ENCODE measurements at regions not wholly inside any gene's neighbourhood (a gene's known extent, or its start where the extent isn't known, plus 50 kb on each side); places are given as distances from the start of the nearest gene placed in this dataset.
"Not testable (repeated sequence)": the region's sequence is repeated elsewhere in the genome, so short reads cannot be mapped to it uniquely, and the experiment has no call there.

DNA sequence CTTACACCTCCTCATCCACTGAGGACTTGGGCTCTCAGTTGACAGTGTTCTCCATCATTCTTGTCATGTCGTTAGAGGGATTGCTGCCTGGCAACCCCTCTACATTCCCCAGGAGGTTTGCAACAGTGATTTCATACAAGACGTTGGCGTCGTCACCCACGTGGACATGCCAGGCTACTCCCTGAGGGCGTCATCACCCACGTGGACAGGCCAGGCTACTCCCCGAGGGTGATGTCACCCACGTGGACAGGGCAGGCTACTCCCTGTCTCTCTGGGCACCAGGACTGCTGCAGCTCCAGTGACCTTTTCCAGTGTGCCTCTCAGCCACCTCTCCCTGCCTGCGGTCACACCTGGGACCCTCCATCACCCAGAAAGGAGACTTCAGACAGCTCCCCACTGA lies 117.4 kb downstream of the SEPTIN7 start:
- TF ChIP-seq, protein P1, sequence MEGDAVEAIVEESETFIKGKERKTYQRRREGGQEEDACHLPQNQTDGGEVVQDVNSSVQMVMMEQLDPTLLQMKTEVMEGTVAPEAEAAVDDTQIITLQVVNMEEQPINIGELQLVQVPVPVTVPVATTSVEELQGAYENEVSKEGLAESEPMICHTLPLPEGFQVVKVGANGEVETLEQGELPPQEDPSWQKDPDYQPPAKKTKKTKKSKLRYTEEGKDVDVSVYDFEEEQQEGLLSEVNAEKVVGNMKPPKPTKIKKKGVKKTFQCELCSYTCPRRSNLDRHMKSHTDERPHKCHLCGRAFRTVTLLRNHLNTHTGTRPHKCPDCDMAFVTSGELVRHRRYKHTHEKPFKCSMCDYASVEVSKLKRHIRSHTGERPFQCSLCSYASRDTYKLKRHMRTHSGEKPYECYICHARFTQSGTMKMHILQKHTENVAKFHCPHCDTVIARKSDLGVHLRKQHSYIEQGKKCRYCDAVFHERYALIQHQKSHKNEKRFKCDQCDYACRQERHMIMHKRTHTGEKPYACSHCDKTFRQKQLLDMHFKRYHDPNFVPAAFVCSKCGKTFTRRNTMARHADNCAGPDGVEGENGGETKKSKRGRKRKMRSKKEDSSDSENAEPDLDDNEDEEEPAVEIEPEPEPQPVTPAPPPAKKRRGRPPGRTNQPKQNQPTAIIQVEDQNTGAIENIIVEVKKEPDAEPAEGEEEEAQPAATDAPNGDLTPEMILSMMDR (IDR thresholded peaks at IDR 0.05): not testable (repeated sequence)
- TF ChIP-seq POLR2AphosphoS5, POLR2A (IDR thresholded peaks at IDR 0.05): not testable (repeated sequence)
